K562 (cell line): ENCODE measurements at regions not wholly inside any gene's neighbourhood (a gene's known extent, or its start where the extent isn't known, plus 50 kb on each side); places are given as distances from the start of the nearest gene placed in this dataset.

ENCODE experiments used
- ATAC-seq: fragments of 200-7000 bp; cut with Tn5 transposase; 3 replicates; pipeline ENCODE4 v1.9.1; 2020; ENCODE audit warnings: moderate library complexity
- BruUV-seq: library from RNA; stranded (reverse); fragments of 400-500 nt; replicated peaks from 2 replicates; lab custom pipeline; 2021; lab: Mats Ljungman, UMichigan
- CTCF ChIA-PET: fragments of 300-600 bp; formaldehyde crosslinking; extraction: SDS; loops from one replicate; lab custom pipeline; 2021; ENCODE audit warnings: low intra/inter-chr PET ratio; lab: Yijun Ruan, JAX
- POLR2A ChIA-PET: fragments of 300-600, 350-650 bp; sonication (Branson Sonifier 250); formaldehyde crosslinking; extraction: SDS; loops from one replicate; lab custom pipeline; 2021; ENCODE audit warnings: antibody characterized with exemption, inconsistent platforms; lab: Yijun Ruan, JAX
- DNase-seq, 4 experiments: peaks; one replicate each; pipeline versions ENCODE4 v3.0.0 to v3.0.0-alpha.2; 2011 to 2018; ENCODE audit warnings: low spot score in 3 of 4, mixed read lengths in 3 of 4; ENCODE audit errors: extremely low read depth in 1 of 4
- FAIRE-seq: peaks from 2 replicates; lab custom pipeline; 2011; peaks lifted over from hg19 to GRCh38; lab: Jason Lieb, UNC
- H2AFZ ChIP-seq: 2 replicates; pipeline ENCODE4 v1.6.0; 2011; ENCODE audit warnings: low read depth, low read length, control low read depth, inconsistent platforms
- H3K27ac ChIP-seq: fragments of 200-600 bp; 3 replicates; pipeline ENCODE4 v1.8.0; 2011; ENCODE audit warnings: low read depth, mild to moderate bottlenecking, control low read depth, inconsistent platforms, low read length, moderate library complexity, mixed read lengths; ENCODE audit errors: extremely low read depth
- H3K27me3 ChIP-seq, 2 experiments: fragments of 300-600 bp in 1 of 2; 2 replicates in 1 of 2; 3 replicates in 1 of 2; pipeline versions ENCODE4 v1.6.0 to v1.8.0; 2011; ENCODE audit warnings: inconsistent platforms in 2 of 2, low read length in 2 of 2, mild to moderate bottlenecking in 1 of 2, mixed read lengths in 1 of 2, moderate library complexity in 1 of 2; ENCODE audit not compliant: control insufficient read depth in 2 of 2, insufficient read depth in 2 of 2
- H3K36me3 ChIP-seq: fragments of 300-600 bp; 3 replicates; pipeline ENCODE4 v1.8.0; 2011; ENCODE audit warnings: mild to moderate bottlenecking, low read length, inconsistent platforms; ENCODE audit not compliant: control insufficient read depth, insufficient read depth
- H3K4me1 ChIP-seq, 2 experiments: fragments of 200-600 bp in 1 of 2; replicated peaks in 1 of 2; 2 replicates in 1 of 2; 3 replicates in 1 of 2; pipeline versions ENCODE4 v1.5.1 to v1.8.0; 2011; ENCODE audit warnings: inconsistent platforms in 2 of 2, low read length in 2 of 2, mild to moderate bottlenecking in 1 of 2, mixed read lengths in 1 of 2, moderate library complexity in 1 of 2; ENCODE audit not compliant: control insufficient read depth in 2 of 2, insufficient read depth in 2 of 2
- H3K4me2 ChIP-seq: 2 replicates; pipeline ENCODE4 v1.6.1; 2011; ENCODE audit warnings: low read length, control low read depth, inconsistent platforms, mixed read lengths; ENCODE audit not compliant: insufficient read depth
- H3K4me3 ChIP-seq: fragments of 200-600 bp; sonication (generic), shearing (Covaris generic); 2 replicates; pipeline ENCODE4 v1.5.1; 2016; ENCODE audit warnings: control low read depth, inconsistent platforms
- H3K79me2 ChIP-seq: fragments of 200-600 bp; 3 replicates; pipeline ENCODE4 v1.8.0; 2011; ENCODE audit warnings: low read length, inconsistent platforms; ENCODE audit not compliant: control insufficient read depth, insufficient read depth
- H3K9ac ChIP-seq, 2 experiments: 2 replicates each; pipeline versions ENCODE4 v1.6.0 to v1.6.1; 2011; ENCODE audit warnings: low read depth in 2 of 2, low read length in 2 of 2, control low read depth in 1 of 2, inconsistent platforms in 1 of 2, mild to moderate bottlenecking in 1 of 2, mixed read lengths in 1 of 2; ENCODE audit not compliant: insufficient read depth in 1 of 2
- H3K9me1 ChIP-seq: one replicate; pipeline ENCODE4 v1.6.0; 2011; ENCODE audit warnings: inconsistent platforms, mild to moderate bottlenecking, low read length, moderate library complexity; ENCODE audit not compliant: control insufficient read depth, insufficient read depth
- H3K9me3 ChIP-seq: replicated peaks from 2 replicates; pipeline ENCODE4 v1.5.1; 2011; ENCODE audit warnings: low read depth, low read length, inconsistent platforms; ENCODE audit not compliant: control insufficient read depth, insufficient read depth
- H4K20me1 ChIP-seq: replicated peaks from 2 replicates; pipeline ENCODE4 v1.6.1; 2011; ENCODE audit warnings: low read length, inconsistent platforms, mixed read lengths; ENCODE audit not compliant: control insufficient read depth, insufficient read depth
- CLOCK ChIP-seq: fragments of 250-450 bp; sonication (Bioruptor Pico); IDR thresholded peaks from 2 replicates; pipeline ENCODE4 v1.4.0; 2020; ENCODE audit warnings: mild to moderate bottlenecking, moderate library complexity, borderline replicate concordance
- MCM2 ChIP-seq: fragments of 450-650 bp; IDR thresholded peaks from 2 replicates; pipeline ENCODE4 v1.6.1; 2017; ENCODE audit warnings: low read depth, mild to moderate bottlenecking
- MEIS2 ChIP-seq: fragments of 450-650 bp; IDR thresholded peaks from 2 replicates; pipeline ENCODE4 v1.6.1; 2014; ENCODE audit warnings: mild to moderate bottlenecking; ENCODE audit not compliant: partially characterized antibody
- PBX2 ChIP-seq, 2 experiments: IDR thresholded peaks in 1 of 2; conservative IDR thresholded peaks in 1 of 2; 2 replicates each; pipeline ENCODE4 v1.6.1; 2016; ENCODE audit warnings: low read depth in 2 of 2, mild to moderate bottlenecking in 1 of 2, missing compliant biosample characterization in 1 of 2, missing genetic modification characterization in 1 of 2, moderate library complexity in 1 of 2
- USF2 ChIP-seq: sonication (generic); formaldehyde crosslinking; IDR thresholded peaks from 2 replicates; pipeline ENCODE4 v1.5.0; 2020; ENCODE audit warnings: missing genetic modification reagents
- WGBS: fragments of 100-300 bp; shearing (Covaris generic); methylation state at CpG from one replicate; pipeline ENCODE4 v1.1.6; 2016; ENCODE audit warnings: low coverage, mixed read lengths; ENCODE audit not compliant: insufficient coverage; ENCODE audit errors: missing lambda C conversion rate; 5-methylcytosine and 5-hydroxymethylcytosine counted together
- in situ Hi-C: fragments of 300-500 bp; cut with MboI; formaldehyde crosslinking; loops from 4 replicates; pipeline ENCODE4 v1.15.0; 2018; ENCODE audit warnings: inconsistent platforms, mixed read lengths
- intact Hi-C: fragments of 100-400 bp; cut with micrococcal nuclease; formaldehyde crosslinking; loops from 2 replicates; pipeline ENCODE4 v1.14.2; 2022

GRCh38 chrX:13476384-13476783 is 93.0 kb upstream of the EGFL6 start:
- POLR2A ChIA-PET: no interaction called here
- intact Hi-C loops: no loop called here
- Histone ChIP-seq H3K9me3 (no peaks in the 10 kb centered on the region), H3K36me3 (no peaks in the 10 kb centered on the region), H3K4me1 (no peaks in the 10 kb centered on the region; a peak in 1 of 5 replicates), H3K27ac (no peak overlapping the region), H4K20me1 (no peaks in the 10 kb centered on the region), H3K9ac (no peak overlapping the region), H3K27me3 (peaks cover 2 to 7% of the 10 kb centered on the region in 2 experiments; a peak in 2 of 5 replicates), H3K4me3 (no peak overlapping the region), H3K4me2 (no peak overlapping the region), H3K9me1 (no peaks in the 10 kb centered on the region), H3K79me2 (no peaks in the 10 kb centered on the region), H2AFZ (no peak overlapping the region)
- no TSS peak for BruUV-seq
- TF ChIP-seq CLOCK (CRISPR knock-in tag): no peak
- TF ChIP-seq MEIS2: peak; percentile 30
- no peak for TF ChIP-seq MCM2
- TF ChIP-seq USF2 (CRISPR knock-in tag): no peak
- TF ChIP-seq PBX2 (CRISPR knock-in tag; IDR thresholded peaks at IDR 0.05; ENCODE audit: low read depth): no peak
- peak; percentile 74 for TF ChIP-seq PBX2 (tag; conservative IDR thresholded peaks at IDR 0.05; ENCODE audit: low read depth)
- in situ Hi-C loops: loop anchor here (25.0 kb wide), 1 partner anchor 664 kb away; no protein-coding TSS in a partner anchor
- FAIRE-seq: no peak
- CTCF ChIA-PET: interaction anchor here (0.6 kb wide), 1 partner anchor 13 kb away, joined by 3 read pairs; no protein-coding TSS in a partner anchor
- ATAC-seq: no peak
- DNase-seq: no peak
- 0% methylated on average over 4 of the region's 4 CpGs for WGBS
